ENCODE measurements at regions not wholly inside any gene's neighbourhood (a gene's known extent, or its start where the extent isn't known, plus 50 kb on each side); places are given as distances from the start of the nearest gene placed in this dataset.
"Not testable (repeated sequence)": the region's sequence is repeated elsewhere in the genome, so short reads cannot be mapped to it uniquely, and the experiment has no call there.

GRCh38 chr12:47307680-47308399 is 228.1 kb upstream of the AMIGO2 start:
- H3K27me3 Mint-ChIP-seq (ENCODE audit: low read depth) = peaks cover 3% of the 10 kb centered on the region; the same call in 1 of the 2 replicates
- peak; percentile 36 for DNase-seq (ENCODE audit: low spot score)
- ATAC-seq = peak; percentile 99
- TF ChIP-seq CTCF (IDR thresholded peaks at IDR 0.05) (peak; percentile 43; the same call in 1 of the 2 replicates), PRDM15 (CRISPR knock-in tag; IDR thresholded peaks at IDR 0.05) (no peak), IRF2 (CRISPR knock-in tag; IDR thresholded peaks at IDR 0.05; ENCODE audit: borderline replicate concordance, low read depth) (no peak)
- ChIA-PET CTCF (interaction anchor here (0.6 to 2.8 kb wide), 10 partner anchors 14 to 324 kb away, joined by 3 to 13 read pairs (median 4); no protein-coding TSS in a partner anchor), POLR2A (interaction anchor here (0.5 to 0.6 kb wide), 2 partner anchors 64 to 87 kb away, joined by 3 read pairs; no protein-coding TSS in a partner anchor)
- peaks cover 12% of the 10 kb centered on the region for H3K4me1 Mint-ChIP-seq
- peaks cover 7% of the 10 kb centered on the region; the same call in 1 of the 2 replicates for H3K9me3 Mint-ChIP-seq
- no peaks in the 10 kb centered on the region for H3K36me3 Mint-ChIP-seq
- no peak overlapping the region for H3K27ac Mint-ChIP-seq
- H3K4me3 Mint-ChIP-seq = no peak overlapping the region

- H3K9me3 Mint-ChIP-seq = not testable (repeated sequence)
- CTCF ChIA-PET = interaction anchor here (0.7 to 2.8 kb wide), 11 partner anchors 13 to 358 kb away, joined by 3 to 13 read pairs (median 4); no protein-coding TSS in a partner anchor
Observed at GRCh38 chr12:47306773-47307679, 227.3 kb upstream of the AMIGO2 start.

GRCh38 chr12:47306130-47306529 is 226.4 kb upstream of the AMIGO2 start:
- POLR2A ChIA-PET = no interaction called here
- DNase-seq (ENCODE audit: low spot score) = no peak
- peaks cover 8% of the 10 kb centered on the region; the same call in 1 of the 2 replicates for H3K9me3 Mint-ChIP-seq
- H3K36me3 Mint-ChIP-seq = no peaks in the 10 kb centered on the region
- no peak overlapping the region for H3K27ac Mint-ChIP-seq
- peaks cover 17% of the 10 kb centered on the region for H3K4me1 Mint-ChIP-seq
- H3K27me3 Mint-ChIP-seq (ENCODE audit: low read depth) = peaks cover 3% of the 10 kb centered on the region
- H3K4me3 Mint-ChIP-seq = no peak overlapping the region
- CTCF ChIA-PET = interaction anchor here (1.1 to 2.8 kb wide), 3 partner anchors 235 to 359 kb away, joined by 3 to 13 read pairs (median 6); no protein-coding TSS in a partner anchor
- ATAC-seq = no peak
- TF ChIP-seq NR3C1 (CRISPR knock-in tag; conservative IDR thresholded peaks at IDR 0.05; ENCODE audit: low read depth) (no peak), CREB1 (CRISPR knock-in tag; IDR thresholded peaks at IDR 0.05) (no peak), E2F4 (CRISPR knock-in tag; IDR thresholded peaks at IDR 0.05; ENCODE audit: borderline replicate concordance, low read depth) (no peak), ZNF425 (CRISPR knock-in tag; conservative IDR thresholded peaks at IDR 0.05) (no peak), GTF2I (CRISPR knock-in tag; conservative IDR thresholded peaks at IDR 0.05) (no peak), HMGXB4 (CRISPR knock-in tag; IDR thresholded peaks at IDR 0.05) (no peak), MLX (CRISPR knock-in tag; IDR thresholded peaks at IDR 0.05) (no peak), IRF1 (CRISPR knock-in tag; IDR thresholded peaks at IDR 0.05) (no peak), ZNF121 (CRISPR knock-in tag; IDR thresholded peaks at IDR 0.05) (no peak)

More at GRCh38 chr12:47306773-47307679, 227.3 kb upstream of the AMIGO2 start:
- TF ChIP-seq NFYB (CRISPR knock-in tag; conservative IDR thresholded peaks at IDR 0.05; ENCODE audit: low read depth) = peak; percentile 12; the same call in 1 of the 2 replicates
- ATAC-seq; H3K36me3 Mint-ChIP-seq; H3K27ac Mint-ChIP-seq; H3K4me3 Mint-ChIP-seq; DNase-seq (ENCODE audit: low spot score); H3K27me3 Mint-ChIP-seq (ENCODE audit: low read depth): not testable (repeated sequence)
- POLR2A ChIA-PET = interaction anchor here (0.5 kb wide), 1 partner anchor 86 kb away, joined by 3 read pairs; no protein-coding TSS in a partner anchor
- H3K4me1 Mint-ChIP-seq = peaks cover 17% of the 10 kb centered on the region

Measured in WTC11 (cell line).